Testis (tissue), 2 donors: ENCODE measurements at regions not wholly inside any gene's neighbourhood (a gene's known extent, or its start where the extent isn't known, plus 50 kb on each side); places are given as distances from the start of the nearest gene placed in this dataset.

Experiments used
- CTCF ChIP-seq, 3 experiments: fragments of 450-650 bp in 2 of 3; fragments of 200-600 bp in 1 of 3; sonication (generic) in 1 of 3; IDR thresholded peaks; one replicate each; pipeline ENCODE4 v1.5.1; 2016 to 2019; ENCODE audit warnings: antibody characterized with exemption in 3 of 3, mild to moderate bottlenecking in 2 of 3, moderate library complexity in 1 of 3
- POLR2A ChIP-seq: fragments of 450-650 bp; IDR thresholded peaks from one replicate; pipeline ENCODE4 v1.6.1; 2017; ENCODE audit warnings: antibody characterized with exemption, mild to moderate bottlenecking, moderate library complexity

DNA sequence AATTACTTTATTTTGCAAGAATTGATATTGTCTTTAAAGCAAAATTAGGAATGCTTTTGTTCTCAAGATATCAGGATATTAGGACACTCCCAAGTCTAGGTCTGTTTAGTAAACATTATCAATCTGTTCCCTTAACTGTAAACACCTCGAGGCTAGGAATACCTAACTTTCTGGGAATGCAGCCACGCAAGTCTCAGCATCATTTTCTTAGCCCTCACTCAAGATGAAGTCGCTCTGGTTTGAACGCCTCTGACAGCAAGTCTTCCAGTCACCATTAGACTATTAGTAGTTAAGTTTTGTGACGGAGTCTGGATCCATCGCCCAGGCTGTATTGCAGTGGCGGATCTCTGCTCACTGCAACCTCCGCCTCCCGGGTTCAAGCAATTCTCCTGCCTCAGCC, 128.0 kb upstream of the MYO3A start:
- TF ChIP-seq CTCF (IDR thresholded peaks at IDR 0.05) (no peak), POLR2A (no peak)
